Natural killer cell (primary cell): ENCODE measurements at regions not wholly inside any gene's neighbourhood (a gene's known extent, or its start where the extent isn't known, plus 50 kb on each side); places are given as distances from the start of the nearest gene placed in this dataset.

ENCODE experiments used
- ATAC-seq, 3 donors: fragments of 150-1000 bp in 2 of 3; fragments of 200-7000 bp in 1 of 3; cut with Tn5 transposase; 1 replicate in 1 of 3; 2 replicates in 2 of 3; pipeline ENCODE4 v1.10.0; 2021; ENCODE audit warnings: mild to moderate bottlenecking in 2 of 3, moderate library complexity in 2 of 3
- DNase-seq, 2 donors: peaks; one replicate each; pipeline versions ENCODE4 v3.0.0 to v3.0.0-alpha.2; 2013 to 2021; ENCODE audit warnings: mixed read lengths in 1 of 2
- H3K27ac ChIP-seq: one replicate; pipeline ENCODE4 v1.5.1; 2013; ENCODE audit warnings: mild to moderate bottlenecking, low read length
- H3K27me3 ChIP-seq: one replicate; pipeline ENCODE4 v1.6.1; 2013; ENCODE audit warnings: low read length; ENCODE audit not compliant: control insufficient read depth, insufficient read depth
- H3K36me3 ChIP-seq: one replicate; pipeline ENCODE4 v1.6.1; 2013; ENCODE audit warnings: low read length; ENCODE audit not compliant: control insufficient read depth, insufficient read depth
- H3K4me1 ChIP-seq: one replicate; pipeline ENCODE4 v1.6.1; 2013; ENCODE audit warnings: low read length; ENCODE audit not compliant: control insufficient read depth, insufficient read depth
- H3K4me3 ChIP-seq: one replicate; pipeline ENCODE4 v1.5.1; 2013; ENCODE audit warnings: low read length
- H3K9me3 ChIP-seq: one replicate; pipeline ENCODE4 v1.6.1; 2013; ENCODE audit warnings: low read length; ENCODE audit not compliant: control insufficient read depth, insufficient read depth
- H3K27ac Mint-ChIP-seq, 2 donors: one replicate each; pipeline ENCODE4 v1.8.0; 2022; ENCODE audit warnings: mild to moderate bottlenecking in 2 of 2, mixed read lengths in 2 of 2, moderate library complexity in 1 of 2
- H3K27me3 Mint-ChIP-seq, 2 donors: one replicate each; pipeline ENCODE4 v1.8.0; 2022; ENCODE audit warnings: low read depth in 2 of 2, mixed read lengths in 2 of 2
- H3K36me3 Mint-ChIP-seq: one replicate; pipeline ENCODE4 v1.8.0; 2022; ENCODE audit warnings: mixed read lengths
- H3K4me1 Mint-ChIP-seq, 2 donors: one replicate each; pipeline ENCODE4 v1.8.0; 2022; ENCODE audit warnings: mixed read lengths in 2 of 2
- H3K4me3 Mint-ChIP-seq: one replicate; pipeline ENCODE4 v1.8.0; 2022; ENCODE audit warnings: mild to moderate bottlenecking, moderate library complexity, mixed read lengths
- H3K9me3 Mint-ChIP-seq, 2 donors: one replicate each; pipeline ENCODE4 v1.8.0; 2022; ENCODE audit warnings: mixed read lengths in 2 of 2
- WGBS: methylation state at CpG from one replicate; pipeline ENCODE4 v1.1.7; 2013; ENCODE audit warnings: missing lambda C conversion rate; ENCODE audit not compliant: insufficient coverage; 5-methylcytosine and 5-hydroxymethylcytosine counted together
- intact Hi-C: fragments of 100-400 bp; cut with micrococcal nuclease; formaldehyde crosslinking; loops from one replicate; pipeline ENCODE4 v1.14.2; 2022
- TF ChIP-seq, protein P1 (sequence below): fragments of 200-600 bp; IDR thresholded peaks from one replicate; pipeline ENCODE4 v1.8.0; 2022; ENCODE audit warnings: antibody characterized with exemption

DNA sequence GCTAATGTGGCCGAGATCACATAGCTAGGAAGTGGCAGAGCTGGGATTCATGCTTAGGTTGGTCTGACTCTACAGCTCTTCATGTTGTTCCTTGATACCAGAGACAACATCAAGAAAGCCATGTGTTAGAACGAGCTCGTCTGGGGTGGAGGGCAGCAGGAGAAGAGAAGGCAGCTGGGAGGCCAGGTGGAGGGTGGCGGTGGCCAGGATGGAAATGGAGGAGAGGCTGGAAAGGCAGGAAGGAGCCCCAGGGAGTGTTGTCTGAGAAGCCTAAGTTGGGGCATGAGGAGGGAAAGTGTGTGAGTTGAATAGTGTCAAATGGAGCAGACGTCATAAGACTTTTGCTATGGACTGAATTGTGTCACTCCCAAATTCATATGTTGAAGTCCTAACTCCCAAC lies 315.3 kb downstream of the GADD45G start:
- no peak for DNase-seq
- Histone ChIP-seq H3K9me3 (no peaks in the 10 kb centered on the region), H3K27ac (no peak overlapping the region), H3K36me3 (no peaks in the 10 kb centered on the region), H3K4me1 (peaks cover 6% of the 10 kb centered on the region), H3K27me3 (no peaks in the 10 kb centered on the region), H3K4me3 (no peak overlapping the region)
- TF ChIP-seq, protein P1, sequence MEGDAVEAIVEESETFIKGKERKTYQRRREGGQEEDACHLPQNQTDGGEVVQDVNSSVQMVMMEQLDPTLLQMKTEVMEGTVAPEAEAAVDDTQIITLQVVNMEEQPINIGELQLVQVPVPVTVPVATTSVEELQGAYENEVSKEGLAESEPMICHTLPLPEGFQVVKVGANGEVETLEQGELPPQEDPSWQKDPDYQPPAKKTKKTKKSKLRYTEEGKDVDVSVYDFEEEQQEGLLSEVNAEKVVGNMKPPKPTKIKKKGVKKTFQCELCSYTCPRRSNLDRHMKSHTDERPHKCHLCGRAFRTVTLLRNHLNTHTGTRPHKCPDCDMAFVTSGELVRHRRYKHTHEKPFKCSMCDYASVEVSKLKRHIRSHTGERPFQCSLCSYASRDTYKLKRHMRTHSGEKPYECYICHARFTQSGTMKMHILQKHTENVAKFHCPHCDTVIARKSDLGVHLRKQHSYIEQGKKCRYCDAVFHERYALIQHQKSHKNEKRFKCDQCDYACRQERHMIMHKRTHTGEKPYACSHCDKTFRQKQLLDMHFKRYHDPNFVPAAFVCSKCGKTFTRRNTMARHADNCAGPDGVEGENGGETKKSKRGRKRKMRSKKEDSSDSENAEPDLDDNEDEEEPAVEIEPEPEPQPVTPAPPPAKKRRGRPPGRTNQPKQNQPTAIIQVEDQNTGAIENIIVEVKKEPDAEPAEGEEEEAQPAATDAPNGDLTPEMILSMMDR = no peak
- 92% methylated on average over 5 of the region's 5 CpGs for WGBS
- Mint-ChIP-seq H3K4me3 (no peak overlapping the region), H3K27me3 (peaks cover 30 to 39% of the 10 kb centered on the region in 2 donors), H3K36me3 (no peaks in the 10 kb centered on the region), H3K27ac (no peak overlapping the region), H3K4me1 (peaks cover 0 to 7% of the 10 kb centered on the region in 2 donors), H3K9me3 (no peaks in the 10 kb centered on the region)
- intact Hi-C loops = loop anchor here (5.0 kb wide), 1 partner anchor 318 kb away; no protein-coding TSS in a partner anchor
- no peak for ATAC-seq

DNA sequence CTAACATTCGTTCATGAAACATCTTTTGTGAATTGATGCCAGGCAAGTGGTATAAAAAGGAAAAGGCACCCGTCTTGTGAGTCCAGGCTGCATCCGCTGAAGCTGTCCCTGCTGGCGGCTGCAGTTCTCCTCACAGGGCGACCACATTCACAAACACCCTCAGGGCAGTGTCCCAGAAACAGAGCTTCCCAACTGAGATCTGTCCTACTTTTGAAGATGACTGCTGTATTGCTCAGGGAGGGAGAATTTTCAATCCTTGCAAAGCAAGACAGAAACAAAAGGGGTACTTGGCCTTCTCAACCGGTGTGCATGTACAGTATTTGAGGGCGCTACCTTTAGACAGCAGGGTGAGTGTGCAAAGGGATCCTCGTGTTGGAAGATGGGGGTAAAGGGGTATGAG lies 316.1 kb downstream of the GADD45G start:
- Mint-ChIP-seq H3K27ac (no peak overlapping the region), H3K27me3 (peaks cover 30 to 43% of the 10 kb centered on the region in 2 donors), H3K36me3 (no peaks in the 10 kb centered on the region), H3K4me1 (peaks cover 0 to 7% of the 10 kb centered on the region in 2 donors), H3K9me3 (no peaks in the 10 kb centered on the region), H3K4me3 (no peak overlapping the region)
- H3K36me3 ChIP-seq = no peaks in the 10 kb centered on the region
- H3K27me3 ChIP-seq = no peaks in the 10 kb centered on the region
- no peak overlapping the region for H3K4me3 ChIP-seq
- H3K27ac ChIP-seq = no peak overlapping the region
- TF ChIP-seq, protein P1 = no peak
- WGBS = 83% methylated on average over 8 of the region's 8 CpGs
- no peak for DNase-seq
- H3K4me1 ChIP-seq = peaks cover 6% of the 10 kb centered on the region
- intact Hi-C loops = loop anchor here (5.0 kb wide), 1 partner anchor 319 kb away; no protein-coding TSS in a partner anchor
- no peak for ATAC-seq
- no peaks in the 10 kb centered on the region for H3K9me3 ChIP-seq

DNA sequence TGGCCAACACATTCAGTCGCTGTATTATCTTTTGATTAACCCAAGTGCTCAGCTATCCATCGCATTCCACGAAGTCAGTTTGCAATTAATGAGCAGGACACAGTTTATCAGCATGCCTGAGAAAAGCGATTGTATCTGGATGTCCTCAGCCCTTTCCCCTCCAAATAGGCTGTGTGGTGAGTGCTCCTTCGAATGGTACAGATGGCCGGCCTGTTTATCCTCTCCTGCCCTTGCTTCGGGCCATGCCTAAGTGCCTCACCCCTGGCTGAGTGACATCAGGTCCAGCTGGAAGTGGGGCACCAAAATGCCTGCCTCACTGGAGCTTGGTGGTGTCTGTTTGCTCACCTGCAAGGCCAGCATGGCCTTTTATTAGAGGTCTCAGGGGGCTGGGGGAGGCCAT lies 317.3 kb downstream of the GADD45G start:
- Mint-ChIP-seq H3K27ac (no peak overlapping the region), H3K4me3 (no peak overlapping the region), H3K9me3 (no peaks in the 10 kb centered on the region), H3K36me3 (no peaks in the 10 kb centered on the region), H3K27me3 (peaks cover 34 to 43% of the 10 kb centered on the region in 2 donors), H3K4me1 (peaks cover 0 to 7% of the 10 kb centered on the region in 2 donors)
- H3K9me3 ChIP-seq = no peaks in the 10 kb centered on the region
- H3K4me3 ChIP-seq = no peak overlapping the region
- no peak overlapping the region for H3K27ac ChIP-seq
- ATAC-seq (no peak), DNase-seq (no peak)
- TF ChIP-seq, protein P1 = no peak
- 95% methylated on average over 7 of the region's 7 CpGs for WGBS
- H3K27me3 ChIP-seq = no peaks in the 10 kb centered on the region
- intact Hi-C loops = loop anchor here (5.0 kb wide), 1 partner anchor 320 kb away; no protein-coding TSS in a partner anchor
- H3K36me3 ChIP-seq = no peaks in the 10 kb centered on the region
- peaks cover 6% of the 10 kb centered on the region for H3K4me1 ChIP-seq

DNA sequence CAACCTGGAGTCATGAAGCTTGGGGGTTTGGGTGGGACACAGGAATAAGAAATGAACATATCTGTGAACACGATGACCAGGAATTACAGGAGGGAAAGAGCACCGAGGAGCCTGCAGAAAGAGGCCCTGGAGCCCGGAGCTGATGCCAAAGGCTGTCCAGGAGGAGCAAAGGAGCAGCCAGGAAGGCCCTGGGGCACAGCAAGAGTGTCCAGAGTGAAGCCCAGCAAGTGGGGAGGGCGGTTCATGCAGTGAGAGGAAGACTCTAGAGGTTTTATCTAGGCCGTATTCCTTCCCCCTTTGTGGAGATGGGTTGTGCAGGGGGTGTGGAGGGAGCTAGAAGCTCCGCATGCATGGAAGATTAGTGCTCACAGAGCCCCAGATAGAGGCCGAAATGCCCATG lies 318.4 kb downstream of the GADD45G start:
- no peaks in the 10 kb centered on the region for H3K36me3 ChIP-seq
- DNase-seq (no peak), ATAC-seq (no peak)
- Mint-ChIP-seq H3K27me3 (peaks cover 33 to 36% of the 10 kb centered on the region in 2 donors), H3K4me1 (peaks cover 0 to 7% of the 10 kb centered on the region in 2 donors), H3K36me3 (no peaks in the 10 kb centered on the region), H3K4me3 (no peak overlapping the region), H3K27ac (no peak overlapping the region), H3K9me3 (no peaks in the 10 kb centered on the region)
- H3K4me3 ChIP-seq = no peak overlapping the region
- intact Hi-C loops = loop anchor here (5.0 kb wide), 1 partner anchor 321 kb away; no protein-coding TSS in a partner anchor
- H3K27me3 ChIP-seq = no peaks in the 10 kb centered on the region
- H3K27ac ChIP-seq = no peak overlapping the region
- TF ChIP-seq, protein P1 = no peak
- WGBS = 92% methylated on average over 7 of the region's 7 CpGs
- peaks cover 6% of the 10 kb centered on the region for H3K4me1 ChIP-seq
- H3K9me3 ChIP-seq = no peaks in the 10 kb centered on the region
